Trophoblast cell (in vitro differentiated cells and primary cell): ENCODE measurements at regions not wholly inside any gene's neighbourhood (a gene's known extent, or its start where the extent isn't known, plus 50 kb on each side); places are given as distances from the start of the nearest gene placed in this dataset.

Experiments used
- DNase-seq, 2 donors: peaks; one replicate each; pipeline ENCODE4 v3.0.0-alpha.2; 2016
- H2AFZ ChIP-seq: 2 replicates; pipeline ENCODE4 v1.6.1; 2013; ENCODE audit warnings: low read length, moderate library complexity, mild to moderate bottlenecking; ENCODE audit not compliant: insufficient read depth, poor library complexity
- H2AK5ac ChIP-seq: 2 replicates; pipeline ENCODE4 v1.6.1; 2013; ENCODE audit warnings: mild to moderate bottlenecking, low read length
- H2BK120ac ChIP-seq: 2 replicates; pipeline ENCODE4 v1.6.1; 2013; ENCODE audit warnings: low read length, mild to moderate bottlenecking, moderate library complexity; ENCODE audit not compliant: insufficient read depth, poor library complexity
- H2BK12ac ChIP-seq: 2 replicates; pipeline ENCODE4 v1.6.1; 2013; ENCODE audit warnings: mild to moderate bottlenecking, low read length, moderate library complexity
- H2BK5ac ChIP-seq: 2 replicates; pipeline ENCODE4 v1.6.1; 2013; ENCODE audit warnings: low read length, low read depth, moderate library complexity, mild to moderate bottlenecking; ENCODE audit not compliant: poor library complexity
- H3K14ac ChIP-seq: 2 replicates; pipeline ENCODE4 v1.6.1; 2013; ENCODE audit warnings: mild to moderate bottlenecking, low read length
- H3K18ac ChIP-seq: 2 replicates; pipeline ENCODE4 v1.6.1; 2013; ENCODE audit warnings: mild to moderate bottlenecking, low read length
- H3K23ac ChIP-seq: 2 replicates; pipeline ENCODE4 v1.6.1; 2013; ENCODE audit warnings: low read length
- H3K27ac ChIP-seq: 2 replicates; pipeline ENCODE4 v1.5.1; 2013; ENCODE audit warnings: low read depth, mild to moderate bottlenecking, inconsistent platforms, low read length, moderate library complexity
- H3K27me3 ChIP-seq: 2 replicates; pipeline ENCODE4 v1.6.1; 2013; ENCODE audit warnings: inconsistent platforms, mild to moderate bottlenecking, low read length, moderate library complexity; ENCODE audit not compliant: insufficient read depth
- H3K36me3 ChIP-seq, 2 experiments: 1 replicate in 1 of 2; 2 replicates in 1 of 2; pipeline ENCODE4 v1.6.1; 2013; ENCODE audit warnings: low read length in 2 of 2, mild to moderate bottlenecking in 2 of 2, moderate library complexity in 1 of 2; ENCODE audit not compliant: insufficient read depth in 2 of 2, control insufficient read depth in 1 of 2
- H3K4ac ChIP-seq: 2 replicates; pipeline ENCODE4 v1.6.1; 2013; ENCODE audit warnings: low read depth, mild to moderate bottlenecking, low read length, moderate library complexity
- H3K4me1 ChIP-seq, 2 experiments: 1 replicate in 1 of 2; 2 replicates in 1 of 2; pipeline ENCODE4 v1.6.1; 2013; ENCODE audit warnings: low read length in 2 of 2, mild to moderate bottlenecking in 2 of 2, moderate library complexity in 1 of 2; ENCODE audit not compliant: insufficient read depth in 2 of 2, control insufficient read depth in 1 of 2
- H3K4me2 ChIP-seq: 2 replicates; pipeline ENCODE4 v1.6.1; 2013; ENCODE audit warnings: inconsistent platforms, mild to moderate bottlenecking, low read length, moderate library complexity
- H3K4me3 ChIP-seq: 2 replicates; pipeline ENCODE4 v1.5.1; 2013; ENCODE audit warnings: mild to moderate bottlenecking, low read depth, low read length, inconsistent platforms
- H3K79me1 ChIP-seq: one replicate; pipeline ENCODE4 v1.6.1; 2013; ENCODE audit warnings: low read length
- H3K79me2 ChIP-seq: 2 replicates; pipeline ENCODE4 v1.6.1; 2013; ENCODE audit warnings: low read length, mild to moderate bottlenecking; ENCODE audit not compliant: control insufficient read depth, insufficient read depth, poor library complexity
- H3K9ac ChIP-seq: 2 replicates; pipeline ENCODE4 v1.6.1; 2013; ENCODE audit warnings: mild to moderate bottlenecking, low read length
- H3K9me3 ChIP-seq: 2 replicates; pipeline ENCODE4 v1.6.1; 2013; ENCODE audit warnings: low read depth, mild to moderate bottlenecking, control low read depth, inconsistent platforms, low read length; ENCODE audit not compliant: insufficient read depth
- H4K12ac ChIP-seq: 2 replicates; pipeline ENCODE4 v1.6.1; 2013; ENCODE audit warnings: low read depth, mild to moderate bottlenecking, low read length, moderate library complexity
- H4K8ac ChIP-seq: 2 replicates; pipeline ENCODE4 v1.6.1; 2013; ENCODE audit warnings: low read depth, mild to moderate bottlenecking, low read length, moderate library complexity
- H4K91ac ChIP-seq: one replicate; pipeline ENCODE4 v1.6.1; 2013; ENCODE audit warnings: low read depth, mild to moderate bottlenecking, low read length, moderate library complexity
- WGBS: extraction: QIAGEN DNeasy Blood & Tissue Kit; methylation state at CpG from one replicate; pipeline ENCODE4 v1.1.7; 2013; ENCODE audit warnings: missing lambda C conversion rate; ENCODE audit not compliant: insufficient read length, insufficient coverage; ENCODE audit errors: extremely low coverage; 5-methylcytosine and 5-hydroxymethylcytosine counted together

DNA sequence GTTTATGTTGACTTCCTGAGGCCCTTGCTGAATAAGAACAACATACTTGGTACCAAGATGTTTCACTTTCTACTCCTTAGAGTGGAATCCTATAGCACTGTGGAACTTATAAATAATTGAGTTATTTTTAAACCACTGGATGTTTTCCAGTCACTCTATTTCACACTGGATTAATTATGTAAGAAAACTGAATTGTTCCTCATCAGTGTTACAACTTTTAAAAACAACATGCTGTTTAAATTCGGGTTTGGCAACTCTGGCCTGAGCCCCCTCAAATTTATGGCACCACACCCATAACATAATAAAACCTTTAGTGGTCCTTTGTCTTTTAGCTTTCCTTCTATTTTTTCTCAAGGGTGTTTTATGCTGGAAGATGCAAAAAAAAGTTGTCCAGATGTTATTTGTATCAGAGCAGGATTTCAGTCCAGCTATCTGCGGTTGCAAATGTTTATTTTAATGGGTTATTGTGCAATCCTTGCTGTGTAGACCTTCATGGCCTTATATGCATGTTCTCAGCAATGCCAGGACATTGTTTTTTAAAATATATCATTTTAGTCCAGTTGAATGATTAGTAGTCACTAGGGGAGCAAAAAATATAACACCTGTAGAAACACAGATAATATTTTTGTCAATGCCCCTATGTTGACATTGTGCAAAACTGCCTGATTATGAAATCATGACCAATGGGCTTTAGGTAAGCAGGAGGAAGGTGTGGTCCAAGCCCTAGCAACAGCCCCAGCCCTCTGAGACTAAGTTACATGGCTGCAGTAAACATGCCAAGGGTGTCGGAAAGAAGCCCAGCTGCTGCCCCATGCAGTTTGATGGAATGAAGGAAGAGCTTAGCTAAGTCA lies 638.0 kb upstream of the ZEB2 start:
- no peaks in the 10 kb centered on the region for H3K9me3 ChIP-seq
- H3K4me1 ChIP-seq, result no peaks in the 10 kb centered on the region
- H3K14ac ChIP-seq, result no peak overlapping the region
- no peak overlapping the region for H3K23ac ChIP-seq
- no peaks in the 10 kb centered on the region for H3K79me1 ChIP-seq
- no peak overlapping the region for H4K8ac ChIP-seq
- H4K91ac ChIP-seq, result no peak overlapping the region
- no peak overlapping the region for H2BK12ac ChIP-seq
- no peak overlapping the region for H4K12ac ChIP-seq
- H3K27ac ChIP-seq, result no peak overlapping the region
- no peaks in the 10 kb centered on the region for H3K36me3 ChIP-seq
- H3K4me3 ChIP-seq, result no peak overlapping the region
- WGBS, result no CpG with 5 or more reads among the region's 3 CpGs
- H2AK5ac ChIP-seq, result no peak overlapping the region
- peak; percentile 15 to 46 for DNase-seq
- H2BK5ac ChIP-seq, result no peak overlapping the region
- H3K9ac ChIP-seq, result no peak overlapping the region
- no peak overlapping the region for H3K4ac ChIP-seq
- H2BK120ac ChIP-seq, result no peak overlapping the region
- no peak overlapping the region for H2AFZ ChIP-seq
- H3K79me2 ChIP-seq, result no peaks in the 10 kb centered on the region
- H3K27me3 ChIP-seq, result no peaks in the 10 kb centered on the region
- H3K18ac ChIP-seq, result no peak overlapping the region
- no peak overlapping the region for H3K4me2 ChIP-seq

DNA sequence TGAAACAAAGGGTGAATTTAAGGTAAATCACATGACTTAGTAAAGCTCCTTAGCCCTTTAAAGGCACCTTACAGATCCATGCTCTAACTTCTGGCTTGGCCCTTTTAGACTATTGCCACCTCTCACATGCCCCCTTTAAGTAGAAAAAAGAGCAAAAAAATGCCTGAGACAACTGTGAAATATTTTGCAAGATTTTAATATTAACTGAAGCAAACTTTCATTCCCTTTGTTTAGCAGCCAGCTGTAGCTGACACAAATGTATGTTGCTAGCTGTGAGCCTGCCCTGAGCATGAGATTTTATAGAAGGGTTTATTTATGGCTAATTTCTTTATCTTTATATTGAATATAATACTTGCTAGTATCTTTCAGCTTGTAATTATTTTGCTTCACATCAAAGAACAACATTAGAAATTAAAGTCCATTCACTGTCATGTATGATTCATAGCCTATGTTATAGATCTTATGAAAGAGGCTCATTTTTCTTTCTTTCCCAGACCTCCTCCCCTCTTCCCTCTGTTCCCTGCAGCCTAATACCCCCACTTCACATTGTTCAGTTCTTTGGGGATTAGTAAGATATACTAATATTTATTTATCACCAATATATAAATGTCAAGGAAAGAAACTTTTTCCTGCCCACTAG lies 637.2 kb upstream of the ZEB2 start:
- Histone ChIP-seq H3K18ac (no peak overlapping the region), H3K4me3 (no peak overlapping the region), H3K36me3 (no peaks in the 10 kb centered on the region), H3K14ac (no peak overlapping the region), H3K4me2 (no peak overlapping the region), H3K4me1 (no peaks in the 10 kb centered on the region), H3K23ac (no peak overlapping the region), H2AFZ (no peak overlapping the region), H2BK12ac (no peak overlapping the region), H2BK5ac (no peak overlapping the region), H3K9ac (no peak overlapping the region), H3K9me3 (no peaks in the 10 kb centered on the region), H2BK120ac (no peak overlapping the region), H4K91ac (no peak overlapping the region), H3K4ac (no peak overlapping the region), H4K12ac (no peak overlapping the region), H3K79me2 (no peaks in the 10 kb centered on the region), H3K79me1 (no peaks in the 10 kb centered on the region), H4K8ac (no peak overlapping the region), H3K27me3 (no peaks in the 10 kb centered on the region), H3K27ac (no peak overlapping the region), H2AK5ac (no peak overlapping the region)
- no peak for DNase-seq

DNA sequence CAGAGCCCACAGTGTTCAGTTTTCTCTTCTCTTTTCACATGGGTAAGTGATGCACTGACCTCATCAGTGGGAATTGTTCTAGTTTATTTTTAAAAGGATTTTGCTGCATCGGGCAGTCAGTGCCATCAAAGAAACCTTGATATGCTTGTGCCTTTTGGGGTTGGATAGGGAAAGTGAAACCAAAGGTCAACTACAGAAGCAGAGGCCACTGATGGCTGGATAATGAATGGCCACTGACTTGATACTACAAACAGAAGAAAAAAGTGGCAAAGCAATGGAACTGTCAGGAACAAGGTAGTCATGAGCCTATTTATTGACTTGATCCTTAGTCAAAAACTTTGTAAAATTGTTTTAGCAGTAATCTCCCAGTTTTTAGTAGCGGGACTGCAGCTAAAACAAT lies 636.3 kb upstream of the ZEB2 start:
- H3K79me1 ChIP-seq, result no peaks in the 10 kb centered on the region
- no peak overlapping the region for H3K27ac ChIP-seq
- H3K79me2 ChIP-seq, result no peaks in the 10 kb centered on the region
- H3K4me1 ChIP-seq, result no peaks in the 10 kb centered on the region
- no peak overlapping the region for H3K4ac ChIP-seq
- no peak overlapping the region for H2BK12ac ChIP-seq
- WGBS, result no CpG with 5 or more reads among the region's 2 CpGs
- peak overlapping the region; percentile 19 for H4K8ac ChIP-seq
- H4K12ac ChIP-seq, result no peak overlapping the region
- H2BK120ac ChIP-seq, result no peak overlapping the region
- no peak overlapping the region for H3K23ac ChIP-seq
- no peak overlapping the region for H2AFZ ChIP-seq
- H3K27me3 ChIP-seq, result no peaks in the 10 kb centered on the region
- no peaks in the 10 kb centered on the region for H3K36me3 ChIP-seq
- H2BK5ac ChIP-seq, result no peak overlapping the region
- no peak overlapping the region for H3K4me3 ChIP-seq
- H3K4me2 ChIP-seq, result no peak overlapping the region
- DNase-seq, result no peak
- H3K18ac ChIP-seq, result no peak overlapping the region
- H2AK5ac ChIP-seq, result no peak overlapping the region
- no peaks in the 10 kb centered on the region for H3K9me3 ChIP-seq
- H3K9ac ChIP-seq, result no peak overlapping the region
- H3K14ac ChIP-seq, result no peak overlapping the region
- H4K91ac ChIP-seq, result no peak overlapping the region

DNA sequence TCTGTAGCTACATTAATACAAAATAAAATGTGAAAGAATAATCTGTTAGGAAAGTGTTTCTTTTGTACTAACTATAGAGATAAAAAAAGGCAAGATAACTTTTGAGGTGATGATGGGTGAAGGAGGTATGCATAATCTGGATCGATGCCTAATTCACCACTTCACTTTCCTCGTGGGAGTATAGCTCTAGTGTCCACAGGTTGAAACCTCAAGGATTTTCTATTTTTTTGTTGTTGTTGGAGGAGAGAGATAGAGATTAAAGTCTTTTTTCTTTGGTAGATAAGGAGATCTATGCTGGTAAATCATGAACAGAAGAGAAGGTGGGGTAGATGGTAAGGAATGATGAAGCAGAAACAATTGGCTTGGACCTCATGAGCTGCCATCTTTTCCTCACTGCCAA lies 635.3 kb upstream of the ZEB2 start:
- Histone ChIP-seq H3K23ac (no peak overlapping the region), H3K79me1 (no peaks in the 10 kb centered on the region), H4K91ac (no peak overlapping the region), H2BK5ac (no peak overlapping the region), H3K27ac (no peak overlapping the region), H4K8ac (no peak overlapping the region), H2AFZ (no peak overlapping the region), H3K27me3 (no peaks in the 10 kb centered on the region), H2BK120ac (no peak overlapping the region), H2AK5ac (no peak overlapping the region), H3K18ac (no peak overlapping the region), H3K9me3 (no peaks in the 10 kb centered on the region), H3K9ac (no peak overlapping the region), H2BK12ac (no peak overlapping the region), H3K4me1 (no peaks in the 10 kb centered on the region), H3K4ac (no peak overlapping the region), H4K12ac (no peak overlapping the region), H3K36me3 (no peaks in the 10 kb centered on the region), H3K4me2 (no peak overlapping the region), H3K14ac (no peak overlapping the region), H3K4me3 (no peak overlapping the region), H3K79me2 (no peaks in the 10 kb centered on the region)
- no CpG with 5 or more reads among the region's 2 CpGs for WGBS
- no peak for DNase-seq
